Nucleus accumbens (tissue), 56 donors: ENCODE measurements at regions not wholly inside any gene's neighbourhood (a gene's known extent, or its start where the extent isn't known, plus 50 kb on each side); places are given as distances from the start of the nearest gene placed in this dataset.

Experiments used
- DNase-seq, 56 donors: peaks; one replicate each; lab custom pipeline; 2025; lab: John Stamatoyannopoulos, UW

- no peak for DNase-seq
These were observed 53.9 kb upstream of the PCSK2 start for GRCh38 chr20:17172836-17173516.
